ENCODE measurements at regions not wholly inside any gene's neighbourhood (a gene's known extent, or its start where the extent isn't known, plus 50 kb on each side); places are given as distances from the start of the nearest gene placed in this dataset.

DNA sequence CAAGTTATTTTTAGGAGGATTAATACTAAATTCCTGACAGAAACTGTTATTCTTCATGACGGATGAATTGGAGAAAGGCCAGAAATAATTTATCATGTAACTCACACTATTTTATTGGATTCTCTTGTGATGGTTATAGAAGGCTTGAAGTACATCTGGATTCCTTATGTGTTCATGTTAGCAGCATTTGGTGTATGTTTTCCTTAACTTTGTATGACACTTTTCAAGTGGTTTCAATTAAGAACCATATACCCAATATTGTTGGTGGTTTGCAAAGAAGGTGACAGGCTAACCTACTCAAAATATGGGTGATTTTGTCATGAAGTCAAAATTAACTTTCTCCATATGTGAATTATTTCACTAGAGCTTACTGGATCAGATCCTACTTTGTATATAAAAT, 532.2 kb upstream of the CNTNAP2 start:
- TF ChIP-seq, protein P1, sequence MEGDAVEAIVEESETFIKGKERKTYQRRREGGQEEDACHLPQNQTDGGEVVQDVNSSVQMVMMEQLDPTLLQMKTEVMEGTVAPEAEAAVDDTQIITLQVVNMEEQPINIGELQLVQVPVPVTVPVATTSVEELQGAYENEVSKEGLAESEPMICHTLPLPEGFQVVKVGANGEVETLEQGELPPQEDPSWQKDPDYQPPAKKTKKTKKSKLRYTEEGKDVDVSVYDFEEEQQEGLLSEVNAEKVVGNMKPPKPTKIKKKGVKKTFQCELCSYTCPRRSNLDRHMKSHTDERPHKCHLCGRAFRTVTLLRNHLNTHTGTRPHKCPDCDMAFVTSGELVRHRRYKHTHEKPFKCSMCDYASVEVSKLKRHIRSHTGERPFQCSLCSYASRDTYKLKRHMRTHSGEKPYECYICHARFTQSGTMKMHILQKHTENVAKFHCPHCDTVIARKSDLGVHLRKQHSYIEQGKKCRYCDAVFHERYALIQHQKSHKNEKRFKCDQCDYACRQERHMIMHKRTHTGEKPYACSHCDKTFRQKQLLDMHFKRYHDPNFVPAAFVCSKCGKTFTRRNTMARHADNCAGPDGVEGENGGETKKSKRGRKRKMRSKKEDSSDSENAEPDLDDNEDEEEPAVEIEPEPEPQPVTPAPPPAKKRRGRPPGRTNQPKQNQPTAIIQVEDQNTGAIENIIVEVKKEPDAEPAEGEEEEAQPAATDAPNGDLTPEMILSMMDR (IDR thresholded peaks at IDR 0.05), result no peak
- TF ChIP-seq POLR2AphosphoS5 (IDR thresholded peaks at IDR 0.05; ENCODE audit: insufficient read depth in 1 of 2, low read depth in 1 of 2) (no peak), POLR2A (IDR thresholded peaks at IDR 0.05) (no peak)
